Endothelial cell of umbilical vein (primary cell): ENCODE measurements at regions not wholly inside any gene's neighbourhood (a gene's known extent, or its start where the extent isn't known, plus 50 kb on each side); places are given as distances from the start of the nearest gene placed in this dataset.

ENCODE experiments used
- BruUV-seq: library from RNA; stranded (reverse); fragments of 400-500 nt; replicated peaks from 2 replicates; lab custom pipeline; 2021; lab: Mats Ljungman, UMichigan
- CTCF ChIA-PET: fragments of 300-600, 350-600 bp; sonication (Branson Sonifier 250); formaldehyde crosslinking; loops from one replicate; lab custom pipeline; 2021; ENCODE audit warnings: antibody characterized with exemption, inconsistent platforms; lab: Charles Lee
- POLR2A ChIA-PET: fragments of 300-600, 350-600 bp; sonication (Branson Sonifier 250); formaldehyde crosslinking; loops from one replicate; lab custom pipeline; 2021; ENCODE audit warnings: antibody characterized with exemption, inconsistent platforms; lab: Charles Lee
- DNase-seq: peaks from one replicate; pipeline ENCODE4 v3.0.0-alpha.2; 2011; ENCODE audit warnings: low read depth, low spot score
- FAIRE-seq: peaks from 2 replicates; lab custom pipeline; 2011; peaks lifted over from hg19 to GRCh38; lab: Jason Lieb, UNC
- H2AFZ ChIP-seq: 2 replicates; pipeline ENCODE4 v1.6.0; 2012; ENCODE audit warnings: low read depth, low read length, control low read depth, inconsistent platforms
- H3K27ac ChIP-seq: 2 replicates; pipeline ENCODE4 v1.5.1; 2011; ENCODE audit warnings: low read depth, mild to moderate bottlenecking, control low read depth, low read length, moderate library complexity; ENCODE audit not compliant: insufficient read depth
- H3K27me3 ChIP-seq, 2 experiments: 2 replicates each; pipeline versions ENCODE4 v1.6.0 to v1.6.1; 2011; ENCODE audit warnings: low read length in 2 of 2, mixed read lengths in 1 of 2; ENCODE audit not compliant: control insufficient read depth in 2 of 2, insufficient read depth in 2 of 2
- H3K36me3 ChIP-seq, 2 experiments: 2 replicates in 1 of 2; 3 replicates in 1 of 2; pipeline ENCODE4 v1.5.1; 2011; ENCODE audit warnings: low read length in 2 of 2, mild to moderate bottlenecking in 1 of 2, moderate library complexity in 1 of 2; ENCODE audit not compliant: control insufficient read depth in 2 of 2, insufficient read depth in 2 of 2; ENCODE audit errors: extremely low read depth in 1 of 2
- H3K4me1 ChIP-seq: 3 replicates; pipeline ENCODE4 v1.5.1; 2011; ENCODE audit warnings: mild to moderate bottlenecking, low read length; ENCODE audit not compliant: control insufficient read depth, insufficient read depth; ENCODE audit errors: extremely low read depth
- H3K4me2 ChIP-seq: 2 replicates; pipeline ENCODE4 v1.6.1; 2011; ENCODE audit warnings: low read length, control low read depth, mixed read lengths; ENCODE audit not compliant: insufficient read depth
- H3K4me3 ChIP-seq, 3 experiments: fragments of 200-600 bp in 1 of 3; sonication (generic), shearing (Covaris generic) in 1 of 3; replicated peaks in 1 of 3; 2 replicates each; pipeline ENCODE4 v1.5.1; 2011 to 2016; ENCODE audit warnings: control low read depth in 3 of 3, low read length in 3 of 3, mild to moderate bottlenecking in 2 of 3, inconsistent platforms in 1 of 3, low read depth in 1 of 3, moderate library complexity in 1 of 3; ENCODE audit not compliant: insufficient read depth in 1 of 3
- H3K79me2 ChIP-seq: 2 replicates; pipeline ENCODE4 v1.6.0; 2012; ENCODE audit warnings: low read length, inconsistent platforms; ENCODE audit not compliant: control insufficient read depth, insufficient read depth
- H3K9ac ChIP-seq: replicated peaks from 2 replicates; pipeline ENCODE3; 2011; ENCODE audit warnings: low read length, control low read depth; ENCODE audit not compliant: insufficient read depth; ENCODE audit errors: extremely low read depth
- H3K9me1 ChIP-seq: replicated peaks from 3 replicates; pipeline ENCODE4 v1.6.0; 2011; ENCODE audit warnings: mild to moderate bottlenecking, low read length; ENCODE audit not compliant: control insufficient read depth, insufficient read depth; ENCODE audit errors: extremely low read depth
- H3K9me3 ChIP-seq: replicated peaks from 2 replicates; pipeline ENCODE4 v1.5.1; 2012; ENCODE audit warnings: low read length, inconsistent platforms; ENCODE audit not compliant: control insufficient read depth, insufficient read depth
- H4K20me1 ChIP-seq: replicated peaks from 2 replicates; pipeline ENCODE3; 2011; ENCODE audit warnings: mild to moderate bottlenecking, low read length; ENCODE audit not compliant: control insufficient read depth, insufficient read depth; ENCODE audit errors: extremely low read depth
- EZH2 ChIP-seq: IDR thresholded peaks from 2 replicates; pipeline ENCODE4 v1.6.1; 2012; ENCODE audit warnings: borderline replicate concordance, low read depth, mild to moderate bottlenecking, moderate library complexity, low read length, inconsistent platforms; ENCODE audit not compliant: severe bottlenecking
- FOS ChIP-seq: IDR thresholded peaks from 2 replicates; pipeline ENCODE4 v1.6.1; 2011; ENCODE audit warnings: mild to moderate bottlenecking, low read length, moderate library complexity, borderline replicate concordance; ENCODE audit not compliant: insufficient read depth
- GATA2 ChIP-seq: IDR thresholded peaks from 2 replicates; pipeline ENCODE4 v1.7.0; 2011; ENCODE audit warnings: low read depth, mild to moderate bottlenecking, moderate library complexity, mixed read lengths, low read length; ENCODE audit not compliant: insufficient read length, insufficient read depth
- JUN ChIP-seq: IDR thresholded peaks from 2 replicates; pipeline ENCODE4 v1.6.1; 2011; ENCODE audit warnings: borderline replicate concordance, low read depth; ENCODE audit not compliant: insufficient read length, insufficient read depth
- MYC ChIP-seq: IDR thresholded peaks from one replicate; pipeline ENCODE4 v1.6.1; 2011; ENCODE audit warnings: mild to moderate bottlenecking, low read depth, low read length
- POLR2A ChIP-seq: IDR thresholded peaks from 2 replicates; pipeline ENCODE4 v1.6.1; 2012; ENCODE audit warnings: low read depth, mild to moderate bottlenecking, control low read depth, low read length
- POLR2AphosphoS5 ChIP-seq: IDR thresholded peaks from 2 replicates; pipeline ENCODE4 v1.6.1; 2012; ENCODE audit warnings: low read depth, mild to moderate bottlenecking, control low read depth, low read length, moderate library complexity; ENCODE audit not compliant: insufficient read depth
- dilution Hi-C: fragments of 300-500 bp; cut with MboI; formaldehyde crosslinking; loops from one replicate; pipeline ENCODE4 v1.15.0; 2019; ENCODE audit warnings: low sequenced_read_pairs; ENCODE audit not compliant: extremely low pct_ligation_motif_present
- intact Hi-C: fragments of 100-400 bp; cut with micrococcal nuclease; formaldehyde crosslinking; loops from one replicate; pipeline ENCODE4 v1.10.0; 2022
- TF ChIP-seq, protein P1 (sequence below), 2 donors: IDR thresholded peaks; 1 replicate in 1 of 2; 2 replicates in 1 of 2; pipeline ENCODE4 v1.5.1; 2011; ENCODE audit warnings: low read length in 2 of 2, mild to moderate bottlenecking in 2 of 2, moderate library complexity in 2 of 2, control low read depth in 1 of 2, inconsistent platforms in 1 of 2, low read depth in 1 of 2; ENCODE audit not compliant: insufficient read depth in 1 of 2; ENCODE audit errors: extremely low read depth in 1 of 2
- TF ChIP-seq, protein P2 (sequence below): IDR thresholded peaks from 2 replicates; pipeline ENCODE4 v1.6.1; 2011; ENCODE audit not compliant: insufficient read depth, insufficient read length

DNA sequence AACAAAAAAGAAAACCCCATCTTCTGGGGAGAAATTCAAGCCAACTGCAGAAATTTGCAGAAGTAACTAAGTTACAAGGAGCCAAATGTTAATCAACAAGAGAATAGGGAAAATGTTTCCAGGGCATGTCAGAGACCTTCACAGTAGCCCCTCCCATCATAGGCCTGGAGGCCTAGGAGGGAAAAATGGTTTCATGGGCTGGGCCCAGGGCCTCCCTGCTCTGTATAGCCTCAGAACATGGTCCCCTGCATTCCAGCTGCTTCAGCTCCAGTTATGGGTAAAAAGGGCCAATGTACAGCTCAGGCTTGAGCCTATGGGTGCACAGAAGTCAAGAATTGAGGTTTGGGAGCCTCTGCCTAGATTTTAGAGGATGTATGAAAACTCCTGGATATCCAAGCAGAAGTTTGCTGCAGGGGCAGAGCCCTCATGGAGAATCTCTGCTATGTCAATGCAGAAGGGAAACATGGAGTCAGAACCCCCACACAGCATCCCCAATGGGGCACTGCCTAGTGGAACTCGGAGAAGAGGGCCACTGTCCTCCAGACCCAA is 260.9 kb downstream of the DUSP6 start:
- Histone ChIP-seq H3K9me3 (peaks cover 3% of the 10 kb centered on the region), H3K9me1 (no peaks in the 10 kb centered on the region), H3K27me3 (no peaks in the 10 kb centered on the region), H2AFZ (no peak overlapping the region), H3K36me3 (no peaks in the 10 kb centered on the region), H4K20me1 (no peaks in the 10 kb centered on the region), H3K27ac (no peak overlapping the region), H3K4me1 (peaks cover 5% of the 10 kb centered on the region), H3K79me2 (no peaks in the 10 kb centered on the region), H3K4me3 (no peak overlapping the region), H3K9ac (no peak overlapping the region), H3K4me2 (no peak overlapping the region)
- intact Hi-C loops (no loop called here), dilution Hi-C loops (no loop called here)
- FAIRE-seq (no peak), DNase-seq (no peak)
- CTCF ChIA-PET, result no interaction called here
- TF ChIP-seq, protein P1, sequence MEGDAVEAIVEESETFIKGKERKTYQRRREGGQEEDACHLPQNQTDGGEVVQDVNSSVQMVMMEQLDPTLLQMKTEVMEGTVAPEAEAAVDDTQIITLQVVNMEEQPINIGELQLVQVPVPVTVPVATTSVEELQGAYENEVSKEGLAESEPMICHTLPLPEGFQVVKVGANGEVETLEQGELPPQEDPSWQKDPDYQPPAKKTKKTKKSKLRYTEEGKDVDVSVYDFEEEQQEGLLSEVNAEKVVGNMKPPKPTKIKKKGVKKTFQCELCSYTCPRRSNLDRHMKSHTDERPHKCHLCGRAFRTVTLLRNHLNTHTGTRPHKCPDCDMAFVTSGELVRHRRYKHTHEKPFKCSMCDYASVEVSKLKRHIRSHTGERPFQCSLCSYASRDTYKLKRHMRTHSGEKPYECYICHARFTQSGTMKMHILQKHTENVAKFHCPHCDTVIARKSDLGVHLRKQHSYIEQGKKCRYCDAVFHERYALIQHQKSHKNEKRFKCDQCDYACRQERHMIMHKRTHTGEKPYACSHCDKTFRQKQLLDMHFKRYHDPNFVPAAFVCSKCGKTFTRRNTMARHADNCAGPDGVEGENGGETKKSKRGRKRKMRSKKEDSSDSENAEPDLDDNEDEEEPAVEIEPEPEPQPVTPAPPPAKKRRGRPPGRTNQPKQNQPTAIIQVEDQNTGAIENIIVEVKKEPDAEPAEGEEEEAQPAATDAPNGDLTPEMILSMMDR (IDR thresholded peaks at IDR 0.05; ENCODE audit: extremely low read depth in 1 of 2, insufficient read depth in 1 of 2, low read depth in 1 of 2, low read length in 2 of 2), result no peak
- no peak for TF ChIP-seq GATA2
- no peak for TF ChIP-seq EZH2
- no peak for TF ChIP-seq POLR2AphosphoS5
- TF ChIP-seq FOS, result no peak
- TF ChIP-seq MYC, result no peak
- no peak for TF ChIP-seq POLR2A
- TF ChIP-seq JUN, result no peak
- TF ChIP-seq, protein P2, sequence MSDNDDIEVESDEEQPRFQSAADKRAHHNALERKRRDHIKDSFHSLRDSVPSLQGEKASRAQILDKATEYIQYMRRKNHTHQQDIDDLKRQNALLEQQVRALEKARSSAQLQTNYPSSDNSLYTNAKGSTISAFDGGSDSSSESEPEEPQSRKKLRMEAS, result no peak
- POLR2A ChIA-PET, result no interaction called here
- BruUV-seq, result no TSS peak
